ENCODE measurements at regions not wholly inside any gene's neighbourhood (a gene's known extent, or its start where the extent isn't known, plus 50 kb on each side); places are given as distances from the start of the nearest gene placed in this dataset.

DNA sequence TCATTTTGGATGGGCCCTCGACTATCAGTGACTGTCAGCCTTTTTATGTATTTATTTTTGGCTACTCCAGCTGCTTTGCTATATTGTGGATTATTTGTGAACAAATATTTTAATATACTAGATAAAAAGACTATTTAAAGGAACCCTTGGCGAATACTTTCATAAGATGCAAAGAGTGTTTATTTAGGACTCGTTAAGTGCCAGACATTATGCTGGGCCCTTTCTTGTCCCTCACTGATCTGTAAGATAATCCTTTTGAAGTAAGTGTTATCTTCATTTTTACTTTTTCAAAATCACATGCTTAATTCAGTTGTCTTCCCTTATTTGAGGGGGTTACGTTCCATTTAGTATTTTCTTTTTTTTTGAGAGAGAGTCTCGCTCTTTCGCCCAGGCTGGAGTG, 376.8 kb upstream of the C2CD4B start:
- H3K4me3 ChIP-seq (ENCODE audit: low read length): no peak overlapping the region
- DNase-seq (ENCODE audit: low read depth): no peak
- TF ChIP-seq, protein P1, sequence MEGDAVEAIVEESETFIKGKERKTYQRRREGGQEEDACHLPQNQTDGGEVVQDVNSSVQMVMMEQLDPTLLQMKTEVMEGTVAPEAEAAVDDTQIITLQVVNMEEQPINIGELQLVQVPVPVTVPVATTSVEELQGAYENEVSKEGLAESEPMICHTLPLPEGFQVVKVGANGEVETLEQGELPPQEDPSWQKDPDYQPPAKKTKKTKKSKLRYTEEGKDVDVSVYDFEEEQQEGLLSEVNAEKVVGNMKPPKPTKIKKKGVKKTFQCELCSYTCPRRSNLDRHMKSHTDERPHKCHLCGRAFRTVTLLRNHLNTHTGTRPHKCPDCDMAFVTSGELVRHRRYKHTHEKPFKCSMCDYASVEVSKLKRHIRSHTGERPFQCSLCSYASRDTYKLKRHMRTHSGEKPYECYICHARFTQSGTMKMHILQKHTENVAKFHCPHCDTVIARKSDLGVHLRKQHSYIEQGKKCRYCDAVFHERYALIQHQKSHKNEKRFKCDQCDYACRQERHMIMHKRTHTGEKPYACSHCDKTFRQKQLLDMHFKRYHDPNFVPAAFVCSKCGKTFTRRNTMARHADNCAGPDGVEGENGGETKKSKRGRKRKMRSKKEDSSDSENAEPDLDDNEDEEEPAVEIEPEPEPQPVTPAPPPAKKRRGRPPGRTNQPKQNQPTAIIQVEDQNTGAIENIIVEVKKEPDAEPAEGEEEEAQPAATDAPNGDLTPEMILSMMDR (conservative IDR thresholded peaks at IDR 0.05; ENCODE audit: low read length): no peak

DNA sequence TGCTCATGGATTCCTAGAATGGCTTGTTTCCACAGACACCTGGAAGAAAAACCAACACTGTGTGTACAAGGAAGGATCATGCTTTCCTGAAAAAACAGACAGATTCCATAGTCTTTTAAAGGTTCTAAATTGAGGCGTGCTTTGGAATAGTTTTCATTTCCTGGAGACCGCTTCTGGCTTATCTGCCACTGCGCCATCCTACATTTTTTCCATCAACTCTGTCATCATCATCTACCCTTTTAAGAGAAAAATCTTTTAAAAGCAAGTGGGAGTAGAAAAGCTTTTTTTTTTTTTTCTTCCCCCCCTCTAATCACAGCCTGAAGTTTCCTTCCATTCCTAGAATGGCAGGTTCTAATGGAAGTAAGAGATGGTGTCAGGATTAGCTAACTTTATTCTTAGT, 379.4 kb upstream of the C2CD4B start:
- no peak overlapping the region for H3K4me3 ChIP-seq (ENCODE audit: low read length)
- TF ChIP-seq, protein P1 (conservative IDR thresholded peaks at IDR 0.05; ENCODE audit: low read length): no peak

DNA sequence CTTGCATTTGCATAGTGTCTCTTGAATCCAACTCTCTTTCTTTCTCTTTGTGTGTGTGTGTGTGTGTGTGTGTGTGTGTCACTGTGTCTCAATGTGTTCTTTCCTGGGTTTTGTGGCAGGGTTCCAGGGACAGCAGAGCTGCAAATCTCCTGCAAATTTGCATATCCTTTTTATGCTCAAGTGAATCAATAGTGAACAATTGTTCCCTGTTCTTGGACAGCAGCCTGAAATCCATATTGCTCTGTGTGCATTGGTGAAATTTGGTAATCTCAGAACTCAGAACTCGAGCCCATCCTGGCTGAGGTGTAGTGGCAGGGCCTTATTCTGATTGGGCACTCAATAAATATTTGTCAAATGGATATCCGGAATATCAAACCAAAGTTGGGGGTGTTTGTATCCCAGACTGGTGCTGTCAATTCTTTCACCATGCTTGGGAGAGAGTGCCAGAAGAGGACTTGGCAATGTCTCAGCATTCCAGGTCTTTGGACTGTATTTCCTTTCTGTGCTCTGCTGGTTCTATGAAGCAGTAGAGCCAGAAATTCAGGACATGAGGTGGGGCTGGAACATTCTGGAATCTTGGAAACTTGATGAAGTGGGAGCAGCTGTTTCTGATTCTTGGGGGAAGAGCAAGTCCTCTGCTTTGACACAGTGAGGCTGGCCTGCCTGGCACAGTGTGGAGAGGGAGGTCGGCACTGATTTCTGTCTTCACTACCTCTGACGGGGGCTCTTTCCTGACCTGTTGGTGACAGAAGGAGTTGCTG, 380.6 kb upstream of the C2CD4B start:
- TF ChIP-seq, protein P1 (conservative IDR thresholded peaks at IDR 0.05; ENCODE audit: low read length): no peak
- peak; percentile 90 for DNase-seq (ENCODE audit: low read depth)

More for the DNA sequence above, 379.4 kb upstream of the C2CD4B start:
- DNase-seq (ENCODE audit: low read depth): no peak

DNA sequence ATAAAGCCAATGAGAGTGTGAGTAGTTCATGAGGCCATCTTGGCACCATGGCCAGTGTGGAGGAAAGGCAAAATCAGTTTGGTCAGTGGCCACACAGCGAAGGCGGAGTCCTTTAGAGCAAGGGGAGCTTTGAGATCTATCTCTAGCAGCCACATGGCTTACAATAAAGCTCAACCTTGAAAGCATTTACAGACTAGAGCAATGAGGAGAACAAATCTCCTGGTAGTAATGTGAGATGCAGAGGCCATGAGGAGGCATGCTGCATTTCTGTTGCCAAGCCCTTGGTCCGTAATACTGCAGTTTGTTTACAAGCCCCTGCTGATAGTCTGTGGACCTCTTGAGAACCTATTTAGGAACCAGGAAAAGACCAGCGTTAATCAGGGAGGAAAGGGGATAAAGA, 381.5 kb upstream of the C2CD4B start:
- DNase-seq (ENCODE audit: low read depth): no peak
- TF ChIP-seq, protein P1 (conservative IDR thresholded peaks at IDR 0.05; ENCODE audit: low read length): no peak
- H3K4me3 ChIP-seq (ENCODE audit: low read length): no peak overlapping the region

More for the DNA sequence above, 380.6 kb upstream of the C2CD4B start:
- H3K4me3 ChIP-seq (ENCODE audit: low read length): peak overlapping the region; percentile 22

DNA sequence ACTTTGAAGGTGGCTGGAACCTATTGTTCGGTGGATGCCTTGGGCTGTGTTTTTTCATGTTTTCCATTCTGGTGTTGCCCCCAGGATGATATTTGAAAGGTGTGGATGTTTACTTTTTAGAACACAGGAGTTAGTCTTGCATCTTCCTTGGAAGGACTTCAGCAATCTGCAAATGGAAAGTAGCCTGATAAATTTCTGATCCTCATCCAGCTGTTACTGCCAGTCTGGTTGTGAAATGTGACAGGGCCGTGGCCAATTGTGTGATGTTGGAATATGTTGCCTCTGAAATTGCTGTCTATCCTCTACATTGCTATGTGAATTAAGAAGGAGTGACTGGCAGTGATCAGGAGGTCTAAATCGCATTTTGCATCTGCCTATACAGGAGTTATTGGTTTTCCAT, 382.5 kb upstream of the C2CD4B start:
- peak; percentile 55 for DNase-seq (ENCODE audit: low read depth)
- TF ChIP-seq, protein P1 (conservative IDR thresholded peaks at IDR 0.05; ENCODE audit: low read length): no peak
- H3K4me3 ChIP-seq (ENCODE audit: low read length): no peak overlapping the region

DNA sequence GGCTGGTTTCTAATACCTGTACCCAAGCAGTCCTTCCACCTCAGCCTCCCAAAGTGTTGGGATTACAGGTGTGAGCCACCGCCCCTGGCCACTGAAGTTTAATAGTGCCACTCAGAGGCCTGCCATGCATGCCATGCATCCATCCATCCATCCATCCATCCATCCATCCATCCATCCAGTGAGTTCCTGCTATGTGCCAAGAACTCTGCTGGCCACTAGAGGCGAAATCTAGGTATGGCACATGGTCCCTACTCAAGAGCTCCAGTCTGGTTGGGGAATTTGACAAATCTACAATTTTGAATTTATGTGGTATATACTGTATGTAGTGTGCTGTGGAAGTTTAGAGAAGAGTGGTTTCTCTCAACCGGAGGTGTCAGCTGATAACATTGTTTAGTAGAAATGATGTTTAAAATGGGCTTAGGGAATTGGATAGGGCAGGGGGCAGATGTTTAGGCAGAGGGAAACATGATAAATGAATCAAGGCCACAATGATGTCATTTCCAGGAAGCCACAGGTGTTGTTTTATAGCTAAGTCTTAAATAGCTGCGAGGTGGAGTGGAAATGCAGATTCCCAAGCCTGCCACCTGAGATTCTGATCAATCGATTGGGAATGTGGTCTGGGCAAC, 384.4 kb upstream of the C2CD4B start:
- TF ChIP-seq, protein P1 (conservative IDR thresholded peaks at IDR 0.05; ENCODE audit: low read length): peak; percentile 35; the same call in 1 of the 2 replicates
- no peak for DNase-seq (ENCODE audit: low read depth)
- H3K4me3 ChIP-seq (ENCODE audit: low read length): no peak overlapping the region

DNA sequence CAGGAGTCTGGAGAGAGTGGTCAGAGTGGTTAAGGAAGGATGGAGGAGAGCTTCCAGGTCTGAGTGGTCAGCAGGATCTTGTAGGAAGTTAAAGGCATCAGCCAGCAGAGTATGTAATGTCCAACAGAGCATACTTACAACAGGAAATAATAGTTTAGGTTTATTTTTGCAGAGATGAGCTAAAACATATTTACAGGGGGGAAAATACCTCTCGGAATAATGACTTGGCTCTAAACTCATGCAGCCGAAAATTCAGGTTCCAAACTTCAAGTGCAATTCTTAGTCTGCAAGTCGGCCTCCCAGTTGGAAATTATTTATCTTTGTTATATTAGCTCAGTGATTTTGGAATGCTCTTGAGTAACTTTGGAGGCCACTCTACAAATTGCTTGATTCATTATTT, 385.0 kb upstream of the C2CD4B start:
- DNase-seq (ENCODE audit: low read depth): peak; percentile 36
- TF ChIP-seq, protein P1 (conservative IDR thresholded peaks at IDR 0.05; ENCODE audit: low read length): no peak

More for the DNA sequence above, 385.0 kb upstream of the C2CD4B start:
- no peak overlapping the region for H3K4me3 ChIP-seq (ENCODE audit: low read length)
